ENCODE measurements at regions not wholly inside any gene's neighbourhood (a gene's known extent, or its start where the extent isn't known, plus 50 kb on each side); places are given as distances from the start of the nearest gene placed in this dataset.

- Histone ChIP-seq H3K36me3 (ENCODE audit: control insufficient read depth in 2 of 2, insufficient read depth in 2 of 2, low read length in 2 of 2) (no peaks in the 10 kb centered on the region), H3K27ac (ENCODE audit: low read length) (no peak overlapping the region), H3K9me3 (ENCODE audit: control insufficient read depth in 2 of 2, low read length in 2 of 2) (no peaks in the 10 kb centered on the region), H3K4me1 (ENCODE audit: control insufficient read depth, insufficient read depth, low read length) (no peaks in the 10 kb centered on the region), H3K27me3 (ENCODE audit: control insufficient read depth in 1 of 2, insufficient read depth in 2 of 2, low read length in 2 of 2) (peaks cover 0 to 3% of the 10 kb centered on the region in 2 donors), H3K9ac (ENCODE audit: low read length in 2 of 2) (no peak overlapping the region), H3K4me3 (ENCODE audit: low read length in 2 of 2) (no peak overlapping the region)
Measured at GRCh38 chr2:45093663-45094062, 84.4 kb upstream of the SIX2 start.

- H3K27me3 ChIP-seq (ENCODE audit: control insufficient read depth in 1 of 2, insufficient read depth in 2 of 2, low read length in 2 of 2), result peaks cover 0 to 3% of the 10 kb centered on the region in 2 donors
- no peak overlapping the region for H3K9ac ChIP-seq (ENCODE audit: low read length in 2 of 2)
- H3K4me1 ChIP-seq (ENCODE audit: control insufficient read depth, insufficient read depth, low read length), result no peaks in the 10 kb centered on the region
- no peaks in the 10 kb centered on the region for H3K36me3 ChIP-seq (ENCODE audit: control insufficient read depth in 2 of 2, insufficient read depth in 2 of 2, low read length in 2 of 2)
- no peak overlapping the region for H3K4me3 ChIP-seq (ENCODE audit: low read length in 2 of 2)
- no peak overlapping the region for H3K27ac ChIP-seq (ENCODE audit: low read length)
- no peaks in the 10 kb centered on the region for H3K9me3 ChIP-seq (ENCODE audit: control insufficient read depth in 2 of 2, low read length in 2 of 2)
Measured at GRCh38 chr2:45093181-45093580, 83.9 kb upstream of the SIX2 start.

- H3K4me3 ChIP-seq (ENCODE audit: low read length in 2 of 2), result no peak overlapping the region
- H3K27me3 ChIP-seq (ENCODE audit: control insufficient read depth in 1 of 2, insufficient read depth in 2 of 2, low read length in 2 of 2), result no peaks in the 10 kb centered on the region
- H3K27ac ChIP-seq (ENCODE audit: low read length), result no peak overlapping the region
- H3K36me3 ChIP-seq (ENCODE audit: control insufficient read depth in 2 of 2, insufficient read depth in 2 of 2, low read length in 2 of 2), result no peaks in the 10 kb centered on the region
- H3K9me3 ChIP-seq (ENCODE audit: control insufficient read depth in 2 of 2, low read length in 2 of 2), result no peaks in the 10 kb centered on the region
- no peaks in the 10 kb centered on the region for H3K4me1 ChIP-seq (ENCODE audit: control insufficient read depth, insufficient read depth, low read length)
- H3K9ac ChIP-seq (ENCODE audit: low read length in 2 of 2), result no peak overlapping the region
Measured at GRCh38 chr2:45089554-45090261, 80.5 kb upstream of the SIX2 start.

- no peak overlapping the region for H3K4me3 ChIP-seq (ENCODE audit: low read length in 2 of 2)
- no peak overlapping the region for H3K27ac ChIP-seq (ENCODE audit: low read length)
- H3K4me1 ChIP-seq (ENCODE audit: control insufficient read depth, insufficient read depth, low read length), result no peaks in the 10 kb centered on the region
- H3K9ac ChIP-seq (ENCODE audit: low read length in 2 of 2), result no peak overlapping the region
- H3K9me3 ChIP-seq (ENCODE audit: control insufficient read depth in 2 of 2, low read length in 2 of 2), result no peaks in the 10 kb centered on the region
- no peaks in the 10 kb centered on the region for H3K27me3 ChIP-seq (ENCODE audit: control insufficient read depth in 1 of 2, insufficient read depth in 2 of 2, low read length in 2 of 2)
- H3K36me3 ChIP-seq (ENCODE audit: control insufficient read depth in 2 of 2, insufficient read depth in 2 of 2, low read length in 2 of 2), result no peaks in the 10 kb centered on the region
Measured at GRCh38 chr2:45085487-45085886, 76.2 kb upstream of the SIX2 start.

- H3K27me3 ChIP-seq (ENCODE audit: control insufficient read depth in 1 of 2, insufficient read depth in 2 of 2, low read length in 2 of 2), result no peaks in the 10 kb centered on the region
- H3K9me3 ChIP-seq (ENCODE audit: control insufficient read depth in 2 of 2, low read length in 2 of 2), result no peaks in the 10 kb centered on the region
- no peak overlapping the region for H3K4me3 ChIP-seq (ENCODE audit: low read length in 2 of 2)
- no peak overlapping the region for H3K27ac ChIP-seq (ENCODE audit: low read length)
- no peak overlapping the region for H3K9ac ChIP-seq (ENCODE audit: low read length in 2 of 2)
- no peaks in the 10 kb centered on the region for H3K36me3 ChIP-seq (ENCODE audit: control insufficient read depth in 2 of 2, insufficient read depth in 2 of 2, low read length in 2 of 2)
- no peaks in the 10 kb centered on the region for H3K4me1 ChIP-seq (ENCODE audit: control insufficient read depth, insufficient read depth, low read length)
Measured at GRCh38 chr2:45084361-45085020, 75.2 kb upstream of the SIX2 start.

GRCh38 chr2:45083175-45083574, 73.9 kb upstream of the SIX2 start:
- H3K4me1 ChIP-seq (ENCODE audit: control insufficient read depth, insufficient read depth, low read length), result no peaks in the 10 kb centered on the region
- H3K9me3 ChIP-seq (ENCODE audit: control insufficient read depth in 2 of 2, low read length in 2 of 2), result no peaks in the 10 kb centered on the region

GRCh38 chr2:45074713-45075112, 65.5 kb upstream of the SIX2 start:
- Histone ChIP-seq H3K27me3 (ENCODE audit: control insufficient read depth in 1 of 2, insufficient read depth in 2 of 2, low read length in 2 of 2) (peaks cover 0 to 4% of the 10 kb centered on the region in 2 donors), H3K9ac (ENCODE audit: low read length in 2 of 2) (no peak overlapping the region), H3K36me3 (ENCODE audit: control insufficient read depth in 2 of 2, insufficient read depth in 2 of 2, low read length in 2 of 2) (no peaks in the 10 kb centered on the region), H3K27ac (ENCODE audit: low read length) (no peak overlapping the region), H3K9me3 (ENCODE audit: control insufficient read depth in 2 of 2, low read length in 2 of 2) (no peaks in the 10 kb centered on the region), H3K4me1 (ENCODE audit: control insufficient read depth, insufficient read depth, low read length) (no peaks in the 10 kb centered on the region), H3K4me3 (ENCODE audit: low read length in 2 of 2) (no peak overlapping the region)

More at GRCh38 chr2:45083175-45083574, 73.9 kb upstream of the SIX2 start:
- Histone ChIP-seq H3K9ac (ENCODE audit: low read length in 2 of 2) (no peak overlapping the region), H3K27me3 (ENCODE audit: control insufficient read depth in 1 of 2, insufficient read depth in 2 of 2, low read length in 2 of 2) (no peaks in the 10 kb centered on the region), H3K36me3 (ENCODE audit: control insufficient read depth in 2 of 2, insufficient read depth in 2 of 2, low read length in 2 of 2) (no peaks in the 10 kb centered on the region), H3K27ac (ENCODE audit: low read length) (no peak overlapping the region), H3K4me3 (ENCODE audit: low read length in 2 of 2) (no peak overlapping the region)

- Histone ChIP-seq H3K9me3 (ENCODE audit: control insufficient read depth in 2 of 2, low read length in 2 of 2) (no peaks in the 10 kb centered on the region), H3K27me3 (ENCODE audit: control insufficient read depth in 1 of 2, insufficient read depth in 2 of 2, low read length in 2 of 2) (peaks cover 0 to 4% of the 10 kb centered on the region in 2 donors), H3K9ac (ENCODE audit: low read length in 2 of 2) (no peak overlapping the region), H3K27ac (ENCODE audit: low read length) (no peak overlapping the region), H3K36me3 (ENCODE audit: control insufficient read depth in 2 of 2, insufficient read depth in 2 of 2, low read length in 2 of 2) (no peaks in the 10 kb centered on the region), H3K4me1 (ENCODE audit: control insufficient read depth, insufficient read depth, low read length) (no peaks in the 10 kb centered on the region), H3K4me3 (ENCODE audit: low read length in 2 of 2) (no peak overlapping the region)
Measured at GRCh38 chr2:45072862-45073237, 63.6 kb upstream of the SIX2 start.

GRCh38 chr2:45072064-45072861, 63.0 kb upstream of the SIX2 start:
- H3K4me3 ChIP-seq (ENCODE audit: low read length in 2 of 2), result no peak overlapping the region
- H3K4me1 ChIP-seq (ENCODE audit: control insufficient read depth, insufficient read depth, low read length), result no peaks in the 10 kb centered on the region
- H3K27ac ChIP-seq (ENCODE audit: low read length), result no peak overlapping the region
- H3K36me3 ChIP-seq (ENCODE audit: control insufficient read depth in 2 of 2, insufficient read depth in 2 of 2, low read length in 2 of 2), result no peaks in the 10 kb centered on the region
- H3K9me3 ChIP-seq (ENCODE audit: control insufficient read depth in 2 of 2, low read length in 2 of 2), result no peaks in the 10 kb centered on the region
- H3K9ac ChIP-seq (ENCODE audit: low read length in 2 of 2), result no peak overlapping the region
- H3K27me3 ChIP-seq (ENCODE audit: control insufficient read depth in 1 of 2, insufficient read depth in 2 of 2, low read length in 2 of 2), result peaks cover 0 to 4% of the 10 kb centered on the region in 2 donors

- H3K9ac ChIP-seq (ENCODE audit: low read length in 2 of 2), result no peak overlapping the region
- H3K27me3 ChIP-seq (ENCODE audit: control insufficient read depth in 1 of 2, insufficient read depth in 2 of 2, low read length in 2 of 2), result peaks cover 0 to 4% of the 10 kb centered on the region in 2 donors
- H3K4me1 ChIP-seq (ENCODE audit: control insufficient read depth, insufficient read depth, low read length), result no peaks in the 10 kb centered on the region
- no peak overlapping the region for H3K4me3 ChIP-seq (ENCODE audit: low read length in 2 of 2)
- H3K9me3 ChIP-seq (ENCODE audit: control insufficient read depth in 2 of 2, low read length in 2 of 2), result no peaks in the 10 kb centered on the region
- H3K27ac ChIP-seq (ENCODE audit: low read length), result no peak overlapping the region
- no peaks in the 10 kb centered on the region for H3K36me3 ChIP-seq (ENCODE audit: control insufficient read depth in 2 of 2, insufficient read depth in 2 of 2, low read length in 2 of 2)
Measured at GRCh38 chr2:45070113-45070652, 60.9 kb upstream of the SIX2 start.
